ENCODE measurements at regions not wholly inside any gene's neighbourhood (a gene's known extent, or its start where the extent isn't known, plus 50 kb on each side); places are given as distances from the start of the nearest gene placed in this dataset.

DNA sequence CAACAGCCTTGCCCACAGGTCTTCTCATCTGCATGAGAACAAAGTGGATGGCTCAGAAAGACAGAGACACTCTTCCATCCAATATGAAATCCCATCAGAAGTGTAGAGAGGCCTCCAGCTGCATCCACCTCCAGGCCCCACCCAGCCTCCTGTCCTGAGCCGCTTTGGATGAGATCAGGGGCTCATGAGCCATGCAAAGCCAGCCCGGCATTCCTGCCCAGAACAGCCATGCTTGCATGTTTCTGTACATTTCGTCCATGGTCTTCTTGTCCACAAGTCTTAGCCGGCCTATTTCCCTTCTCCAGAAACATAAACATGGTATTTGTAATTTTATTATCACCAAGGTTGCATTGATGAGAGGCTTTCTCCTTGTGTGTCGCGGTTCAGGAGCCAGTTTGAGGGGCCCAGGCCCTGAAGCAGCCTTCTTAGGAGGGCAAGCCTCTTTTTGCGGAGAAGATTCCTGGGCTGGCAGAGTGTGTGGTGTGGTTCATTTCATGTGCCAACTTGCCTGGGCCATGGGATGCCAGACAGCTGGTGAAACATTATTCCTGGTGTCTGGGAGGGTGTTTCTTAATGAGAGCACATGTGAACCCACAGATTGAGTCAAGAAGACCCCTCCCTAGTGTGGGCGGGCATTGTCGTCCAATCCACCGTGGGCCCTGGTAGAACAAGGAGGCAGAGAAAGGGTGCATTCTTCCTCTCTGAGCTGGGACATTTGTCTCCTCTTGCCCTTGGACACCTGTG, 928.9 kb downstream of the TBC1D22A start:
- TF ChIP-seq, protein P1, sequence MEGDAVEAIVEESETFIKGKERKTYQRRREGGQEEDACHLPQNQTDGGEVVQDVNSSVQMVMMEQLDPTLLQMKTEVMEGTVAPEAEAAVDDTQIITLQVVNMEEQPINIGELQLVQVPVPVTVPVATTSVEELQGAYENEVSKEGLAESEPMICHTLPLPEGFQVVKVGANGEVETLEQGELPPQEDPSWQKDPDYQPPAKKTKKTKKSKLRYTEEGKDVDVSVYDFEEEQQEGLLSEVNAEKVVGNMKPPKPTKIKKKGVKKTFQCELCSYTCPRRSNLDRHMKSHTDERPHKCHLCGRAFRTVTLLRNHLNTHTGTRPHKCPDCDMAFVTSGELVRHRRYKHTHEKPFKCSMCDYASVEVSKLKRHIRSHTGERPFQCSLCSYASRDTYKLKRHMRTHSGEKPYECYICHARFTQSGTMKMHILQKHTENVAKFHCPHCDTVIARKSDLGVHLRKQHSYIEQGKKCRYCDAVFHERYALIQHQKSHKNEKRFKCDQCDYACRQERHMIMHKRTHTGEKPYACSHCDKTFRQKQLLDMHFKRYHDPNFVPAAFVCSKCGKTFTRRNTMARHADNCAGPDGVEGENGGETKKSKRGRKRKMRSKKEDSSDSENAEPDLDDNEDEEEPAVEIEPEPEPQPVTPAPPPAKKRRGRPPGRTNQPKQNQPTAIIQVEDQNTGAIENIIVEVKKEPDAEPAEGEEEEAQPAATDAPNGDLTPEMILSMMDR (IDR thresholded peaks at IDR 0.05; ENCODE audit: insufficient read depth, missing control alignments), result no peak
- DNase-seq (ENCODE audit: insufficient read length, low spot score) (no peak), FAIRE-seq (no peak)

DNA sequence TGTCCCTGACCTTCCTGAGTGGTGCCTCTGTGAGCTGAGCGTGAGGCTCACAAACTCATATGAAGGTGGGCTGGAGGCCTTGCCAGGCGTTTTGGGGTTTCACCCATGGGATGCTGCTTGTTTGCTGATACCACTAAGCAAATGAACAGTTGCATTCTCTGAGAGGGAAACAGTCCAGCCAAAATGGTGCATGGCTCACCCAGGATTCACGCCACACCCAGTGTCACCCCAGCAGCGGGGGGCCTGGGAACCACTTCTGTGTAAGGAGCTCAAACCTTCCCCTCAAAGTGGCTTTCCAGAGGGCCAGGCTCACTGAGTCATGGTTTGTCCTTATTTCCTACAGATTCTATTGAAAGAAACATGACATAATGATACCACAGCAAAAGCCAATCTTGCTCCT, 928.1 kb downstream of the TBC1D22A start:
- TF ChIP-seq, protein P1 (IDR thresholded peaks at IDR 0.05; ENCODE audit: insufficient read depth, missing control alignments), result no peak
- no peak for FAIRE-seq
- DNase-seq (ENCODE audit: insufficient read length, low spot score), result no peak

DNA sequence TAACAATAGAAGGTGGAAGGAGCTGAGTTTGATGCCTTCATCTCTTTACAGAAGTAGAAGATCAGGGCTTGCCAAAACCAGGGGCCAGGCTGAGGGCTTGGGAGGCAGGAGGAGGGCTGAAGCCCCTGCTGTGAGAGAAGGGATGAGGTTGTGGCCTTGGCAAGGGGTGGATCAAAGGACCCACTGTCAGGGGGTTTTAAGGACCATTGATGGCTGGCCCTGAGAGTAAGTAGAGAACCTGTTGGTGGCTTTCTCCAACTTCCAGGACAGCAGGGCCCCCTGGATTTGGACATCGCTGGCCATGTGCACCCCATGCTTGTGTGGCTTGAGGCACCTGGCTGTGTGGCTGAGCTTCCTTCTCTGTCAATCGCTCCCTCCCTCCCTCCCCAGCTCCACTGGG, 927.7 kb downstream of the TBC1D22A start:
- TF ChIP-seq, protein P1 (IDR thresholded peaks at IDR 0.05; ENCODE audit: insufficient read depth, missing control alignments), result no peak
- DNase-seq (ENCODE audit: insufficient read length, low spot score) (no peak), FAIRE-seq (no peak)

DNA sequence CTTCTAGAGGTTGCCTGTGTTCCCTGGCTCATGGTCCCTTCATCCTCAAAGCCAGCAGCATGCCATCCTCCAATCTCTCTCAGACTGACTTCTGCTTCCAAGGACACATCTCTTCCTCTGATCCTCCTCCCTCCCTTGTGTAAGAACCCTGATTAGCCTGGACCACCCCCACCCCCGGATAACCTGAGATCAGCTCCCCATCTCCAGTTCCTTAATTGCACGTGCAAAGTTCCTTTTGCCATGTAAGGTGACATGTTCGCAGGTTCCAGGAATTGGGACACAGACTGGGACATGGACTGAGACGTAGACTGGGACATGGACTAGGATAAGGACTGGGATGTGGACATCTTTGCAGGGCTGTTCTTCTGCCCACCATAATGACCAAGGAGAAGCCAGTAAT, 925.3 kb downstream of the TBC1D22A start:
- DNase-seq (ENCODE audit: insufficient read length, low spot score) (no peak), FAIRE-seq (no peak)
- TF ChIP-seq, protein P1 (IDR thresholded peaks at IDR 0.05; ENCODE audit: insufficient read depth, missing control alignments), result no peak

DNA sequence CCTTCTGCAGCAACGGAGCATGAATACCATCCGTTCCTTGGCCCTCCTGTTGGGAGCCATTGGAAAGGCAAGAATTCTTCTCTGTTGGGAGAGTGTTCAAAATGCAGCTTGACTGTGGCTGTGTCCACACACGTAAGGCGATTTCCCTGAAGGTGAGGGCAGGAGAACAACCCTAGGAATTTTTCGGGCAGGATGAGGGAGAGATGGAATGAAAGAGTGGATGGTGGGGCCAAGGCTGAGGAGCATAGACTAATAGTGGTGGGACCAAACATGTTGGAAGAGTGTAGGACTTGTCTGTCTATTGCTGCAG, 924.9 kb downstream of the TBC1D22A start:
- DNase-seq (ENCODE audit: insufficient read length, low spot score) (no peak), FAIRE-seq (no peak)
- TF ChIP-seq, protein P1 (IDR thresholded peaks at IDR 0.05; ENCODE audit: insufficient read depth, missing control alignments), result no peak

DNA sequence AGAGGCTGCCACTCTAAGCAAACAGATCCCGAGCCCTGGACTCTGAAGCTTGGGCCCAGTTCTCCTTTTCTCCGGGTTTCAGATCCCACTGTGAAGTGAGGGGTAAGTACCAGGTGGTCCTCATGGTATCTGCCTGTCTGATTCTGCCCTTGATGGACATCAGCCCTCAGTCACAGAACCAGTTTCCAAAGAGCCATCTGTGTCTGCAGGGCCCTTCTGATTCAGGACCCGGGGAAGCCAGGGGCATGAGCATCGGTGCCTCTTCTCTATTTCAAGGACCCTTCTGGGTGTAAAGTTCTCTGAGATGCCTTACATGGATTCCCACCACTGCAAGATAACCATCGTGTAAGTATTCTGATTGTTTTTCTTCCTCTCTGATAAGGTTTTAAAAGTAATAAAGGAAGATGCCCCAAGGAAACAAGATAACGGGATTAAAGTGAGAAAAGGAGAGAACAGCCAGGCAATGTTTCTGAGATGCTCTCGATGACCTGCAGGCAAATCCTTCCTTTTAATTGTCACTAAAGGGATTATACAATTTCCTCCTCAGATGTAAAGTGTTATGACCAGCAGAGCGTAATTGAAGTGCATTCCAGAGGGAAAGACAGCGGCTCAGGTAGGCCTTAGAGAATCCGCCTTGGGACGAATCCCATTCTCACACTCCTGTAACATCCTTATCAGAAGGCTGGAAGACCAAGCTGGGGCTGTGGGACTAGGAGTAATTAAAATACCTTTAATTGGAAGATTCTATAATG, 924.3 kb downstream of the TBC1D22A start:
- no peak for FAIRE-seq
- TF ChIP-seq, protein P1 (IDR thresholded peaks at IDR 0.05; ENCODE audit: insufficient read depth, missing control alignments), result no peak
- DNase-seq (ENCODE audit: insufficient read length, low spot score), result no peak

All from D721Med (cell line).